ENCODE measurements at regions not wholly inside any gene's neighbourhood (a gene's known extent, or its start where the extent isn't known, plus 50 kb on each side); places are given as distances from the start of the nearest gene placed in this dataset.

DNA sequence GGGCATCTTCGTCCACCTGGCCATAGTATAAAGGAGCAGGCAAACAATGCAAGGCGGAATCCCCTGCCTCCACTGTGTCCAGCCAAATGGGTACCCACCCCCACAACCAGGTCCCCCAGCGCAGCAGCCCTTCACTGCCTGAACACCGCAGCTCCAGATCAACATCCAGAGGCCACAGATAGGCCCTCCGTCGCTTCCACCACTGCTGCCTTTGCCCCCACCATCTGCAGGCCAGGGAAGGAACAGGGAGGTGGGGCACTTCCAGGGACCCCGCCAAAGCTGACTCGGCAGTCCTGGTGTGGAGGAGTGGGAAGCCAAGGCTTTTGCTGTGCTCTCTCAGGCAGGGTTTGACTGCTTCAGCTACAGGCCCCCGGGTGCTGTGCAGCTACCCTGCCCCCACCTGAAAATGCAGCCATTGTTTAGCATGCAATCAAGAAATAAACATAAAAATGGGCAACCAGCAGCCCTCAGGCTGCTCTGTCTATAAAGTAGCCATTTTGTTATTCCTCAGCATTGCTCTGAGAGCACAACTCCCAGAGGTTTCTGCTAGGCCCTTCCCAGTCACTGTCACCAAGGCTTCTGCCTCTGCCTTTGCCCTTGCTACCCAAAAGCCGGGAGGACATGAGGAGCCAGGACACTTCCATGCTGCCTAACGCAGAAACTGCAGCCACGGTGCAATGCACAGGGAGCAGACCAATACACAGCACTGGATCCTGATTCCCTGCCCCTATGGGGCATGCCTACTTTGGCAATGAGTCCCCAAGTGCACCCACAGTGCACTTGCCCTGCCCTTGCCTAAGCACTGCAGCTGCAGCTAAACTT, 733.2 kb upstream of the KLHL1 start:
- TF ChIP-seq, protein P1, sequence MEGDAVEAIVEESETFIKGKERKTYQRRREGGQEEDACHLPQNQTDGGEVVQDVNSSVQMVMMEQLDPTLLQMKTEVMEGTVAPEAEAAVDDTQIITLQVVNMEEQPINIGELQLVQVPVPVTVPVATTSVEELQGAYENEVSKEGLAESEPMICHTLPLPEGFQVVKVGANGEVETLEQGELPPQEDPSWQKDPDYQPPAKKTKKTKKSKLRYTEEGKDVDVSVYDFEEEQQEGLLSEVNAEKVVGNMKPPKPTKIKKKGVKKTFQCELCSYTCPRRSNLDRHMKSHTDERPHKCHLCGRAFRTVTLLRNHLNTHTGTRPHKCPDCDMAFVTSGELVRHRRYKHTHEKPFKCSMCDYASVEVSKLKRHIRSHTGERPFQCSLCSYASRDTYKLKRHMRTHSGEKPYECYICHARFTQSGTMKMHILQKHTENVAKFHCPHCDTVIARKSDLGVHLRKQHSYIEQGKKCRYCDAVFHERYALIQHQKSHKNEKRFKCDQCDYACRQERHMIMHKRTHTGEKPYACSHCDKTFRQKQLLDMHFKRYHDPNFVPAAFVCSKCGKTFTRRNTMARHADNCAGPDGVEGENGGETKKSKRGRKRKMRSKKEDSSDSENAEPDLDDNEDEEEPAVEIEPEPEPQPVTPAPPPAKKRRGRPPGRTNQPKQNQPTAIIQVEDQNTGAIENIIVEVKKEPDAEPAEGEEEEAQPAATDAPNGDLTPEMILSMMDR (IDR thresholded peaks at IDR 0.05; ENCODE audit: insufficient read depth, low read depth, low read length, missing control alignments), result no peak
- no peak for DNase-seq (ENCODE audit: low read depth)

DNA sequence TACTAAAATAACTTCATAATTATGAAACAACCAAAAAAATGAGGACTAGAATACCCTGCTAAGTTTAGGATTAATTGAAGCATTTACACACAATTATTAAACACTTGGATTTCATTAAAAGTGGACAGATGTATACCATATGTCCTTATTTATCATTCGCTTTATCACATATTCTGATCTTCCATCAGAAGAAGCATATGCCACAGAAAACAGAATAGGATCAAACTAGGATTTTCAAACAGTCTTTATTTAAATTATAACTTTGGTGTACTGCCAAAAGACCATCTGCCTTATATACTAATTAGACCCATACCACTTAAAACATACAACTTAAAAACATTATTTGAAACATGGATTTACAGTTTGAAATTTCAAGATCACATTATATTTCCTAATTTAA, 727.1 kb upstream of the KLHL1 start:
- DNase-seq (ENCODE audit: low read depth), result no peak
- no peak overlapping the region for H3K4me3 ChIP-seq (ENCODE audit: low read length)
- TF ChIP-seq, protein P1 (IDR thresholded peaks at IDR 0.05; ENCODE audit: insufficient read depth, low read depth, low read length, missing control alignments), result no peak

More for the DNA sequence above, 733.2 kb upstream of the KLHL1 start:
- no peak overlapping the region for H3K4me3 ChIP-seq (ENCODE audit: low read length)

DNA sequence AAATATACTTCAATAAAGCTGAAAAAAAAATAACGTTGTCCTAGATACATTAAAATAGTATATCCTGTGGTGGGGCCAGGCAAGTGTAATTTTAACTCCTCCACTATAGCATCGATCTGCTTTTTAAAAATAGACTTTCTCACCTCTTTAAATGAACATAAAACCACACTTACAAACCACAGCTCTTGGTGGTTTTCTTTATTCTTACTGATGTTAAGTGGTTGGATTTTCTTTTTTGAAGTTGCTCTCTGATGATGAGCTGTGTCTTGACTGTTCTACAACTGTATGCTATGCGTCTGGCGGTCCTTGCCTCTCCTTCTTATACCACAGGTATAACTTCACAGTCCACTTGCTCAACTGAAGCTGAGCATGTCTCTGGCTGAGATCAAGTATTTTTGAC, 721.5 kb upstream of the KLHL1 start:
- no peak for DNase-seq (ENCODE audit: low read depth)
- H3K4me3 ChIP-seq (ENCODE audit: low read length), result no peak overlapping the region
- TF ChIP-seq, protein P1 (IDR thresholded peaks at IDR 0.05; ENCODE audit: insufficient read depth, low read depth, low read length, missing control alignments), result no peak

DNA sequence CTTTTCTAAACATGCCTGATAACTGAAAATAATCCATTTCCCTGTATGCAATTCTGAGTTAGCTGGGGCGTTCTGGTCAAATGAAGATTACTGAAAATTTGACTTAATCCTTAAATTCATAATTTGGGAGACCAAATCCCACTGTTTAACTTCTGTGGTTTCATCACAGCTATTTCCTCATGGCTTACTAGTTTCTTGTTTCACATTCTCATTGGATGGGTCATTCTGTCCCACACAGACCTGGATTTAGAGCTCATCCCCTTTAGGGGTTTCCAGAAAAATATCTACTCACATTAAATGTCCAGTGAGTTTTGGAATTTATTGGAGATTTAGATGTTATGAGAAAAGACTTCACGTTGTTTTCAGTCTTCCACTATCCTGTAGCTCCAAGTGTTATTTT, 709.3 kb upstream of the KLHL1 start:
- no peak overlapping the region for H3K4me3 ChIP-seq (ENCODE audit: low read length)
- TF ChIP-seq, protein P1 (IDR thresholded peaks at IDR 0.05; ENCODE audit: insufficient read depth, low read depth, low read length, missing control alignments), result no peak
- peak; percentile 12 for DNase-seq (ENCODE audit: low read depth)

DNA sequence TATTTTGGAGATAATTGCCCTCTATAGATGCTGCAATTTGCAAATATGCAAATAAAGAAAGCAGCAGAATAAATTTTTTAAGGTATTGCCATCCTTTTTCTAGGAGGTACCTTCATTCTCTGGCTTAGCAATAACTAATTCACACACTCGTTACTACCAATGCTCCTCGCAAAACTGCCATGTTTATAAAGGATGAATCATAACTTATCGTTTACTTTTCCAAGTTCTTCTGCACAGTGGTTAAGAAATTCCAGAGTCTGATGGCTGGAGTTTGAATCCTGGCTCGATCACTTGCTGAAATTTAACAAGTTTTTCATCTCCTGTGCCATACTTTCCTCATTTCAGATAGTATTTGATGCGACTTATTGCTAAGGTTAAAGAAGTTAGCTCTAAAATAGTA, 708.6 kb upstream of the KLHL1 start:
- DNase-seq (ENCODE audit: low read depth), result peak; percentile 2

DNA sequence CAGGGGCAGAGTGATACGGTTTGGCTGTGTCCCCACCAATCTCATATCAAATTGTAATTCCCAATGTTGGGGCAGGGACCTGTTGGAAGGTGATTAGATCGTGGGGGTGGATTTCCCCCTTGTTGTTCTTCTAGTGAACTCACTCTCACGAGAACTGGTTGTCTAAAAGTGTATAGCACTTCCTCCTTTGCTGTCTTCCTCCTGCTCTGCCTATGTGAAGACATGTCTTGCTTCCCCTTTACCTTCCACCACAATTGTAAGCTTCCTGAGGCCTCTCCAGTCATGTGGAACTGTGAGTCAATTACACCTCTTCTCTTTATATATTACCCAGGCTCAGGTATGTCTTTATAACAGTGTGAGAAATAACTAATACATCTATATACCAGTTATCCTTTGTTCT, 706.4 kb upstream of the KLHL1 start:
- no peak for DNase-seq (ENCODE audit: low read depth)
- TF ChIP-seq, protein P1 (IDR thresholded peaks at IDR 0.05; ENCODE audit: insufficient read depth, low read depth, low read length, missing control alignments), result no peak
- H3K4me3 ChIP-seq (ENCODE audit: low read length), result no peak overlapping the region

More for the DNA sequence above, 708.6 kb upstream of the KLHL1 start:
- TF ChIP-seq, protein P1 (IDR thresholded peaks at IDR 0.05; ENCODE audit: insufficient read depth, low read depth, low read length, missing control alignments), result no peak
- no peak overlapping the region for H3K4me3 ChIP-seq (ENCODE audit: low read length)

DNA sequence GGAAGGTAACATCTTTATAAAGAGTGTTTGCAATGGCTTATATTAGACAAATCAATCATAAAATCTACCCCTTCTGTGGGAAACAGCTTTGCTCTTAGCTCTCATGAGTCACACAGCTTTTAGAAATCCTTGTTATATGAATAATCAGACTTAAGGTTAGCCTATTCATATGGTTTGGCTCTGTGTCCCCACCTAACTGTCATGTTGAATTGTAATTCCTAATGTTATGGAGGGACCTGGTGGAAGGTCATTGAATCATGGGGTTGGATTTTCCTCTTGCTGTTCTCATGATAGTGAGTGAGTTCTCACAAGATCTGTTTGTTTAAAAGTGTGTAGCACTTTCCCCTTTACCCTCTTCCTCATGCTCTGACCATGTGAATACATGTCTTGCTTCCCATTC, 704.2 kb upstream of the KLHL1 start:
- TF ChIP-seq, protein P1 (IDR thresholded peaks at IDR 0.05; ENCODE audit: insufficient read depth, low read depth, low read length, missing control alignments), result no peak
- H3K4me3 ChIP-seq (ENCODE audit: low read length), result no peak overlapping the region
- DNase-seq (ENCODE audit: low read depth), result peak; percentile 83
